SK-N-SH (cell line): ENCODE measurements at regions not wholly inside any gene's neighbourhood (a gene's known extent, or its start where the extent isn't known, plus 50 kb on each side); places are given as distances from the start of the nearest gene placed in this dataset.

Experiments used
- EP300 ChIP-seq, 2 experiments: IDR thresholded peaks; 2 replicates each; pipeline versions ENCODE4 v1.4.0 to v1.6.1; 2012; ENCODE audit warnings: borderline replicate concordance in 1 of 2, low read depth in 1 of 2, low read length in 1 of 2
- EZH2phosphoT487 ChIP-seq: fragments of 200-600 bp; sonication (generic); IDR thresholded peaks from 2 replicates; pipeline ENCODE4 v1.6.1; 2017; ENCODE audit warnings: low read depth, mixed run types, mild to moderate bottlenecking, antibody characterized with exemption, moderate library complexity, borderline replicate concordance
- FOXJ3 ChIP-seq: sonication (generic); formaldehyde crosslinking; IDR thresholded peaks from 2 replicates; pipeline ENCODE4 v1.5.1; 2020; ENCODE audit warnings: mild to moderate bottlenecking, missing genetic modification reagents
- FOXM1 ChIP-seq: IDR thresholded peaks from 2 replicates; pipeline ENCODE4 v1.4.0; 2012; ENCODE audit warnings: low read depth, mild to moderate bottlenecking
- JUND ChIP-seq: IDR thresholded peaks from 2 replicates; pipeline ENCODE4 v1.4.0; 2012
- NRF1 ChIP-seq: IDR thresholded peaks from 2 replicates; pipeline ENCODE4 v1.6.1; 2012; ENCODE audit warnings: low read depth, mild to moderate bottlenecking, low read length
- RAD21 ChIP-seq: IDR thresholded peaks from 2 replicates; pipeline ENCODE4 v1.6.1; 2012; ENCODE audit warnings: mild to moderate bottlenecking, low read length
- RCOR1 ChIP-seq: fragments of 150-350 bp; IDR thresholded peaks from 2 replicates; pipeline ENCODE4 v1.6.1; 2017; ENCODE audit warnings: antibody characterized with exemption, low read length
- TAF1 ChIP-seq: IDR thresholded peaks from 2 replicates; pipeline ENCODE4 v1.6.1; 2012; ENCODE audit warnings: low read depth, mild to moderate bottlenecking, low read length, moderate library complexity, borderline replicate concordance
- TEAD4 ChIP-seq: IDR thresholded peaks from 2 replicates; pipeline ENCODE4 v1.4.0; 2012; ENCODE audit warnings: mild to moderate bottlenecking, borderline replicate concordance; ENCODE audit not compliant: insufficient read depth
- TF ChIP-seq, protein P1 (sequence below): fragments of 200-600 bp; sonication (generic); IDR thresholded peaks from 2 replicates; pipeline ENCODE4 v1.6.1; 2017; ENCODE audit warnings: antibody characterized with exemption, mild to moderate bottlenecking, moderate library complexity
- TF ChIP-seq, protein P2 (sequence below): IDR thresholded peaks from 2 replicates; pipeline ENCODE4 v1.4.0; 2012; ENCODE audit warnings: low read depth
- TF ChIP-seq, protein P3 (sequence below): IDR thresholded peaks from 2 replicates; pipeline ENCODE4 v1.4.0; 2012; ENCODE audit warnings: low read depth, borderline replicate concordance

DNA sequence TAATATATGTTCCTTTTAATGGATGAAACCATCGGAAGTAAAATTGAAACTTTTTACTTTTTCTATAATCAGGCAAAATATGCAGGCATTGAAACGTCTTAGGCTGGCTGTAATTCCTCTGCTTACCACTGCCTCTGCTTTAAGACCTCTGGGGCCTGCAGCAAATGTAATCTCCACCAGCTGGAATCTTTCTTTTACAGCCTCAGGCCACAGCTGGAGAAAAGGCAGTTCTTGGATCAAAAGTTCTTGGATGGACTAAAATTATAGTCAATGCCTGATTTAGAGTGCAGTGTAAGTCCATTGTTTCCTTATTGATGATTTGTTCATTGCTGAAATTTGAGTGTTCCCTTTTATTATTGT, 396.7 kb downstream of the KCTD16 start:
- TF ChIP-seq NRF1 = no peak
- no peak for TF ChIP-seq TAF1
- TF ChIP-seq RCOR1 = no peak
- TF ChIP-seq, protein P1, sequence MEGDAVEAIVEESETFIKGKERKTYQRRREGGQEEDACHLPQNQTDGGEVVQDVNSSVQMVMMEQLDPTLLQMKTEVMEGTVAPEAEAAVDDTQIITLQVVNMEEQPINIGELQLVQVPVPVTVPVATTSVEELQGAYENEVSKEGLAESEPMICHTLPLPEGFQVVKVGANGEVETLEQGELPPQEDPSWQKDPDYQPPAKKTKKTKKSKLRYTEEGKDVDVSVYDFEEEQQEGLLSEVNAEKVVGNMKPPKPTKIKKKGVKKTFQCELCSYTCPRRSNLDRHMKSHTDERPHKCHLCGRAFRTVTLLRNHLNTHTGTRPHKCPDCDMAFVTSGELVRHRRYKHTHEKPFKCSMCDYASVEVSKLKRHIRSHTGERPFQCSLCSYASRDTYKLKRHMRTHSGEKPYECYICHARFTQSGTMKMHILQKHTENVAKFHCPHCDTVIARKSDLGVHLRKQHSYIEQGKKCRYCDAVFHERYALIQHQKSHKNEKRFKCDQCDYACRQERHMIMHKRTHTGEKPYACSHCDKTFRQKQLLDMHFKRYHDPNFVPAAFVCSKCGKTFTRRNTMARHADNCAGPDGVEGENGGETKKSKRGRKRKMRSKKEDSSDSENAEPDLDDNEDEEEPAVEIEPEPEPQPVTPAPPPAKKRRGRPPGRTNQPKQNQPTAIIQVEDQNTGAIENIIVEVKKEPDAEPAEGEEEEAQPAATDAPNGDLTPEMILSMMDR = no peak
- TF ChIP-seq, protein P2, sequence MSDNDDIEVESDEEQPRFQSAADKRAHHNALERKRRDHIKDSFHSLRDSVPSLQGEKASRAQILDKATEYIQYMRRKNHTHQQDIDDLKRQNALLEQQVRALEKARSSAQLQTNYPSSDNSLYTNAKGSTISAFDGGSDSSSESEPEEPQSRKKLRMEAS = no peak
- TF ChIP-seq EZH2phosphoT487 = no peak
- TF ChIP-seq RAD21 = no peak
- TF ChIP-seq, protein P3, sequence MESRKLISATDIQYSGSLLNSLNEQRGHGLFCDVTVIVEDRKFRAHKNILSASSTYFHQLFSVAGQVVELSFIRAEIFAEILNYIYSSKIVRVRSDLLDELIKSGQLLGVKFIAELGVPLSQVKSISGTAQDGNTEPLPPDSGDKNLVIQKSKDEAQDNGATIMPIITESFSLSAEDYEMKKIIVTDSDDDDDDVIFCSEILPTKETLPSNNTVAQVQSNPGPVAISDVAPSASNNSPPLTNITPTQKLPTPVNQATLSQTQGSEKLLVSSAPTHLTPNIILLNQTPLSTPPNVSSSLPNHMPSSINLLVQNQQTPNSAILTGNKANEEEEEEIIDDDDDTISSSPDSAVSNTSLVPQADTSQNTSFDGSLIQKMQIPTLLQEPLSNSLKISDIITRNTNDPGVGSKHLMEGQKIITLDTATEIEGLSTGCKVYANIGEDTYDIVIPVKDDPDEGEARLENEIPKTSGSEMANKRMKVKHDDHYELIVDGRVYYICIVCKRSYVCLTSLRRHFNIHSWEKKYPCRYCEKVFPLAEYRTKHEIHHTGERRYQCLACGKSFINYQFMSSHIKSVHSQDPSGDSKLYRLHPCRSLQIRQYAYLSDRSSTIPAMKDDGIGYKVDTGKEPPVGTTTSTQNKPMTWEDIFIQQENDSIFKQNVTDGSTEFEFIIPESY = no peak
- TF ChIP-seq EP300 (IDR thresholded peaks at IDR 0.05; ENCODE audit: borderline replicate concordance in 1 of 2, low read depth in 1 of 2, low read length in 1 of 2) = no peak
- no peak for TF ChIP-seq FOXJ3 (CRISPR knock-in tag)
- TF ChIP-seq JUND = no peak
- no peak for TF ChIP-seq TEAD4
- no peak for TF ChIP-seq FOXM1
